Spleen (tissue), 11 donors: ENCODE measurements at regions not wholly inside any gene's neighbourhood (a gene's known extent, or its start where the extent isn't known, plus 50 kb on each side); places are given as distances from the start of the nearest gene placed in this dataset.

Experiments used
- DNase-seq: peaks from one replicate; pipeline ENCODE4 v3.0.0-alpha.2; 2020
- H3K27ac ChIP-seq, 8 donors: fragments of 200-600 bp; sonication (generic) in 7 of 8; 1 replicate in 4 of 8; 2 replicates in 4 of 8; pipeline versions ENCODE4 v1.5.0 to v1.8.0; 2016 to 2021; ENCODE audit warnings: inconsistent platforms in 4 of 8, mild to moderate bottlenecking in 4 of 8, moderate library complexity in 1 of 8
- H3K27me3 ChIP-seq, 7 donors: fragments of 200-600 bp; sonication (generic) in 6 of 7; replicated peaks in 1 of 7; 1 replicate in 4 of 7; 2 replicates in 3 of 7; pipeline versions ENCODE4 v1.5.0 to v1.8.0; 2016 to 2021; ENCODE audit warnings: inconsistent platforms in 3 of 7, mild to moderate bottlenecking in 1 of 7
- H3K36me3 ChIP-seq, 6 donors: fragments of 200-600 bp; sonication (generic) in 5 of 6; 1 replicate in 4 of 6; 2 replicates in 2 of 6; pipeline versions ENCODE4 v1.5.0 to v1.8.0; 2016 to 2021; ENCODE audit warnings: inconsistent platforms in 2 of 6
- H3K4me1 ChIP-seq, 6 donors: fragments of 200-600 bp; sonication (generic) in 5 of 6; 1 replicate in 3 of 6; 2 replicates in 3 of 6; pipeline versions ENCODE4 v1.5.0 to v1.8.0; 2016 to 2021; ENCODE audit warnings: inconsistent platforms in 3 of 6
- H3K4me3 ChIP-seq, 8 donors: fragments of 200-600 bp; sonication (generic) in 7 of 8; 1 replicate in 4 of 8; 2 replicates in 4 of 8; pipeline versions ENCODE4 v1.5.0 to v1.8.0; 2016 to 2021; ENCODE audit warnings: inconsistent platforms in 4 of 8, mild to moderate bottlenecking in 4 of 8, moderate library complexity in 2 of 8
- H3K9me3 ChIP-seq, 8 donors: fragments of 200-600 bp; sonication (generic) in 7 of 8; 1 replicate in 4 of 8; 2 replicates in 4 of 8; pipeline versions ENCODE4 v1.5.0 to v1.8.0; 2016 to 2021; ENCODE audit warnings: inconsistent platforms in 4 of 8
- CTCF ChIP-seq, 11 experiments: fragments of 200-600 bp in 7 of 11; fragments of 450-650 bp in 4 of 11; sonication (generic) in 4 of 11; IDR thresholded peaks in 8 of 11; conservative IDR thresholded peaks in 3 of 11; 1 replicate in 7 of 11; 2 replicates in 4 of 11; pipeline versions ENCODE4 v1.4.0 to v1.8.0; 2016 to 2021; ENCODE audit warnings: antibody characterized with exemption in 11 of 11, inconsistent platforms in 4 of 11, mild to moderate bottlenecking in 1 of 11
- POLR2A ChIP-seq, 3 donors: fragments of 450-650 bp; IDR thresholded peaks; one replicate each; pipeline ENCODE4 v1.5.1; 2017; ENCODE audit warnings: antibody characterized with exemption in 3 of 3, mild to moderate bottlenecking in 1 of 3
- POLR2AphosphoS5 ChIP-seq, 3 donors: sonication (generic); formaldehyde crosslinking; IDR thresholded peaks; one replicate each; pipeline ENCODE4 v1.5.1; 2017; ENCODE audit warnings: antibody characterized with exemption in 3 of 3
- WGBS, 5 donors: extraction: QIAGEN DNeasy Blood & Tissue Kit in 3 of 5; methylation state at CpG; one replicate each; pipeline versions ENCODE4 v1.1.5 to v1.1.7; 2013 to 2018; 5-methylcytosine and 5-hydroxymethylcytosine counted together
- intact Hi-C: fragments of 100-400 bp; cut with DNase I; formaldehyde crosslinking; loops from one replicate; pipeline ENCODE4 v1.15.0; 2023; ENCODE audit warnings: low total_unique reads
- donor health status: healthy with polysubstance abuse.
- donor health status: DM: no; HTN: no; CAD: no; lungs with moderate emphysema.
- donor health status: DM: no; HTN: no; CAD: no.
- donor health status: Bipolar disorder and iron deficiency.
- donor health status: healthy.
- donor health status: DM: no; HTN: no; CAD: no.
- donor health status: DM: yes; HTN: yes; CAD: no.

GRCh38 chr15:61701455-61701854 is 358.8 kb downstream of the VPS13C start:
- Histone ChIP-seq H3K36me3 (no peaks in the 10 kb centered on the region), H3K27me3 (peaks cover 0 to 9% (median 0%) of the 10 kb centered on the region in 7 donors), H3K9me3 (peaks cover 0 to 7% (median 0%) of the 10 kb centered on the region in 8 donors), H3K27ac (no peak overlapping the region), H3K4me1 (no peaks in the 10 kb centered on the region), H3K4me3 (no peak overlapping the region)
- 85 to 94% (median 92%) methylated on average over 4 of the region's 4 CpGs for WGBS, 5 donors
- TF ChIP-seq POLR2A (IDR thresholded peaks at IDR 0.05) (no peak), CTCF (IDR thresholded peaks at IDR 0.05 in 8 of 11, conservative IDR thresholded peaks at IDR 0.05 in 3 of 11) (no peak), POLR2AphosphoS5 (IDR thresholded peaks at IDR 0.05) (no peak)
- intact Hi-C loops, result no loop called here
- DNase-seq, result no peak

- WGBS, 5 donors, result 75 to 81% (median 76%) methylated on average over 6 of the region's 6 CpGs
- no peaks in the 10 kb centered on the region for H3K36me3 ChIP-seq
- H3K27ac ChIP-seq, result no peak overlapping the region
- DNase-seq, result no peak
- peaks cover 0 to 9% (median 0%) of the 10 kb centered on the region in 7 donors for H3K27me3 ChIP-seq
- TF ChIP-seq POLR2A (IDR thresholded peaks at IDR 0.05) (no peak), CTCF (IDR thresholded peaks at IDR 0.05 in 8 of 11, conservative IDR thresholded peaks at IDR 0.05 in 3 of 11) (no peak), POLR2AphosphoS5 (IDR thresholded peaks at IDR 0.05) (no peak)
- H3K4me1 ChIP-seq, result no peaks in the 10 kb centered on the region
- peaks cover 0 to 7% (median 0%) of the 10 kb centered on the region in 8 donors for H3K9me3 ChIP-seq
- intact Hi-C loops, result no loop called here
- no peak overlapping the region for H3K4me3 ChIP-seq
These were observed 359.4 kb downstream of the VPS13C start for GRCh38 chr15:61700803-61701202.

DNA sequence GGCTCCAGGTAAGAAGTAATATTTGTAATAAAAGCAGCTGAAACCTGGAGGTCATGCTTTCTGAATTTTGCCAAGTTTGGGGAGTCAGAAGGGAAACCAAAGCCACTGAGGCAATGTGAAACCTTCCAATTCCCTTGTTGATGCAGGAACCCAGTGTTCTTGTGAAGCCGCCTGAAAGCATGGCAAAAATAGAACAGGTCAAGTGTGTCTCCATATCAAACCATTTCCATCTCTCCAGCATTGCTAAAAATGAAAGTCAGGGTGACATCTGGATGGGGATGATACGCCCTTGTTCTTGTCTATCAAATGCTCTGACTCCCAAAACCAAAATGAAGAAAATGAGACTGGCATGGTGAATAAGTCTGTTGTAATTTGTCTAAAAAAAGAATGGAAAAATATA is 362.5 kb downstream of the VPS13C start:
- Histone ChIP-seq H3K4me1 (no peaks in the 10 kb centered on the region), H3K27me3 (peaks cover 0 to 7% (median 0%) of the 10 kb centered on the region in 7 donors), H3K36me3 (no peaks in the 10 kb centered on the region), H3K27ac (no peak overlapping the region), H3K4me3 (no peak overlapping the region), H3K9me3 (no peaks in the 10 kb centered on the region)
- TF ChIP-seq POLR2A (IDR thresholded peaks at IDR 0.05) (no peak), POLR2AphosphoS5 (IDR thresholded peaks at IDR 0.05) (no peak), CTCF (IDR thresholded peaks at IDR 0.05 in 8 of 11, conservative IDR thresholded peaks at IDR 0.05 in 3 of 11) (no peak)
- intact Hi-C loops, result no loop called here
- DNase-seq, result no peak
- WGBS, 5 donors, result 73 to 91% (median 85%) methylated on average over 2 of the region's 2 CpGs

DNA sequence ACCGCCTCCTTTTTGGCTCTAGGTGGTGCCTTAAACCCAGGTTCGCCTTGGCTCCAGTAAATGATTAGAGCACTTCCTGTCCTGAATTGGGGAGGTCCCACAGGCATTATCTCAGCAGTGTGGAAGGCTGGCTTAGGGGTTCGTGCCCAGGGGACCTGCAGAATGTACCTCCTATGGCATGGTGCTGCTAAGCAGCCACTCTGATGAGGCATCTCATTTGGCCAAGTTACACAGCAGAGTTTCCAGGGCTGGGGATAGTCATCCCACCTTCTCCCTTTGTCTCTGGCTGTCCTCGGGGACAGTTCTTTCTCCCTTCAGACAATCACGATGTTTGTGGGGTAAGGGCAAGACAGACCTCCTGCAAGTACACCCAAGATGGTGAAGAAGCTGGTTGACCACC is 371.2 kb downstream of the VPS13C start:
- H3K4me1 ChIP-seq, result no peaks in the 10 kb centered on the region
- no peak overlapping the region for H3K4me3 ChIP-seq
- peaks cover 0 to 8% (median 0%) of the 10 kb centered on the region in 7 donors for H3K27me3 ChIP-seq
- intact Hi-C loops, result no loop called here
- H3K9me3 ChIP-seq, result no peaks in the 10 kb centered on the region
- no peak overlapping the region for H3K27ac ChIP-seq
- no peaks in the 10 kb centered on the region for H3K36me3 ChIP-seq
- TF ChIP-seq POLR2A (IDR thresholded peaks at IDR 0.05), result no peak
- no peak for TF ChIP-seq CTCF (IDR thresholded peaks at IDR 0.05 in 8 of 11, conservative IDR thresholded peaks at IDR 0.05 in 3 of 11)
- TF ChIP-seq POLR2AphosphoS5 (IDR thresholded peaks at IDR 0.05), result no peak
- DNase-seq, result no peak
- 79 to 95% (median 87%) methylated on average over 5 of the region's 5 CpGs for WGBS, 5 donors
